ENCODE measurements at regions not wholly inside any gene's neighbourhood (a gene's known extent, or its start where the extent isn't known, plus 50 kb on each side); places are given as distances from the start of the nearest gene placed in this dataset.
"Not testable (repeated sequence)": the region's sequence is repeated elsewhere in the genome, so short reads cannot be mapped to it uniquely, and the experiment has no call there.

GRCh38 chr11:110514967-110515366 lies 85.2 kb downstream of the FDX1 start:
- no peak overlapping the region for H3K27ac ChIP-seq
- TF ChIP-seq CTCF (conservative IDR thresholded peaks at IDR 0.05; ENCODE audit: low read depth), result no peak
- no peak for DNase-seq (ENCODE audit: low spot score)
- POLR2A ChIA-PET (ENCODE audit: low non-redundant PET), result no interaction called here
- CTCF ChIA-PET, result no interaction called here

GRCh38 chr11:110517381-110517780 lies 87.6 kb downstream of the FDX1 start:
- H3K27ac ChIP-seq; DNase-seq (ENCODE audit: low spot score); CTCF ChIA-PET; POLR2A ChIA-PET (ENCODE audit: low non-redundant PET): not testable (repeated sequence)

GRCh38 chr11:110518809-110519514 lies 89.2 kb downstream of the FDX1 start:
- ChIA-PET CTCF (no interaction called here), POLR2A (ENCODE audit: low non-redundant PET) (no interaction called here)
- TF ChIP-seq CTCF (conservative IDR thresholded peaks at IDR 0.05; ENCODE audit: low read depth), result no peak
- DNase-seq (ENCODE audit: low spot score), result no peak
- no peak overlapping the region for H3K27ac ChIP-seq

- no peak for TF ChIP-seq CTCF (conservative IDR thresholded peaks at IDR 0.05; ENCODE audit: low read depth)
- POLR2A ChIA-PET (ENCODE audit: low non-redundant PET), result no interaction called here
- DNase-seq (ENCODE audit: low spot score), result no peak
- CTCF ChIA-PET, result no interaction called here
- no peak overlapping the region for H3K27ac ChIP-seq
Measured at GRCh38 chr11:110519796-110520195, 90.0 kb downstream of the FDX1 start.

- POLR2A ChIA-PET (ENCODE audit: low non-redundant PET), result no interaction called here
- CTCF ChIA-PET, result interaction anchor here (0.6 kb wide), 1 partner anchor 53 kb away, joined by 3 read pairs; no protein-coding TSS in a partner anchor
- no peak overlapping the region for H3K27ac ChIP-seq
- DNase-seq (ENCODE audit: low spot score), result no peak
- TF ChIP-seq CTCF (conservative IDR thresholded peaks at IDR 0.05; ENCODE audit: low read depth), result no peak
Measured at GRCh38 chr11:110522471-110522870, 92.7 kb downstream of the FDX1 start.

- no peak for TF ChIP-seq CTCF (conservative IDR thresholded peaks at IDR 0.05; ENCODE audit: low read depth)
- DNase-seq (ENCODE audit: low spot score), result peak; percentile 36
- H3K27ac ChIP-seq, result no peak overlapping the region
- POLR2A ChIA-PET (ENCODE audit: low non-redundant PET), result no interaction called here
- CTCF ChIA-PET, result interaction anchor here (0.6 kb wide), 1 partner anchor 618 kb away, joined by 4 read pairs; no protein-coding TSS in a partner anchor
Measured at GRCh38 chr11:110524238-110524637, 94.5 kb downstream of the FDX1 start.

GRCh38 chr11:110525883-110526282 lies 96.1 kb downstream of the FDX1 start:
- ChIA-PET POLR2A (ENCODE audit: low non-redundant PET) (no interaction called here), CTCF (interaction anchor here (0.9 kb wide), 1 partner anchor 19 kb away, joined by 5 read pairs; no protein-coding TSS in a partner anchor)
- peak overlapping the region; percentile 79 for H3K27ac ChIP-seq
- DNase-seq (ENCODE audit: low spot score), result peak; percentile 82
- no peak for TF ChIP-seq CTCF (conservative IDR thresholded peaks at IDR 0.05; ENCODE audit: low read depth)

All from RWPE1 (cell line).